ENCODE measurements at regions not wholly inside any gene's neighbourhood (a gene's known extent, or its start where the extent isn't known, plus 50 kb on each side); places are given as distances from the start of the nearest gene placed in this dataset.

DNA sequence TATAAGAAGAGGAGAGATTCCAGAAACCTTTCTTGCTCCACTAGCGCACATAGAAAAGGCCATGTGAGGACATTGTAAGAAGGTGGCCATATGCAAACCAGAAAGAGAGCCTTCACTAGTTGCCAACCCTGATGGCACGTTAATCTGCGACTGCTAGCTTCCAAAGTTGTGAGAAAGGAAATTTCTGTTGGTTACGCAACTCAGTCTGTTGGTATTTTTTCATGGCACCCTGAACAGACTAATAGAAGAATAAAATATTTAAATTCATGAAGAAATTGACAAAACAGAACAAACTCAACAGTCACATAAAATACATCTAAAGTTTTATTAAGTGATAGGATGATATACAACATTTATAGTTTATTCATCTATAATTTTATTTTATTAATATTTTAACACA lies 625.9 kb upstream of the NRXN1 start:
- no peak for TF ChIP-seq POLR2A (IDR thresholded peaks at IDR 0.05)
- no peak for TF ChIP-seq CTCF (IDR thresholded peaks at IDR 0.05)

All from lower leg skin (tissue), 3 donors.